GM19455 (cell line): ENCODE measurements at regions not wholly inside any gene's neighbourhood (a gene's known extent, or its start where the extent isn't known, plus 50 kb on each side); places are given as distances from the start of the nearest gene placed in this dataset.
"Not testable (repeated sequence)": the region's sequence is repeated elsewhere in the genome, so short reads cannot be mapped to it uniquely, and the experiment has no call there.

ENCODE experiments used
- ATAC-seq: cut with Tn5 transposase; IDR thresholded peaks from one replicate; pipeline ENCODE4 v1.9.1; 2021; ENCODE audit not compliant: unreplicated experiment

GRCh38 chr16:29171296-29171695 lies 186.4 kb downstream of the LAT start:
- ATAC-seq, result not testable (repeated sequence)

DNA sequence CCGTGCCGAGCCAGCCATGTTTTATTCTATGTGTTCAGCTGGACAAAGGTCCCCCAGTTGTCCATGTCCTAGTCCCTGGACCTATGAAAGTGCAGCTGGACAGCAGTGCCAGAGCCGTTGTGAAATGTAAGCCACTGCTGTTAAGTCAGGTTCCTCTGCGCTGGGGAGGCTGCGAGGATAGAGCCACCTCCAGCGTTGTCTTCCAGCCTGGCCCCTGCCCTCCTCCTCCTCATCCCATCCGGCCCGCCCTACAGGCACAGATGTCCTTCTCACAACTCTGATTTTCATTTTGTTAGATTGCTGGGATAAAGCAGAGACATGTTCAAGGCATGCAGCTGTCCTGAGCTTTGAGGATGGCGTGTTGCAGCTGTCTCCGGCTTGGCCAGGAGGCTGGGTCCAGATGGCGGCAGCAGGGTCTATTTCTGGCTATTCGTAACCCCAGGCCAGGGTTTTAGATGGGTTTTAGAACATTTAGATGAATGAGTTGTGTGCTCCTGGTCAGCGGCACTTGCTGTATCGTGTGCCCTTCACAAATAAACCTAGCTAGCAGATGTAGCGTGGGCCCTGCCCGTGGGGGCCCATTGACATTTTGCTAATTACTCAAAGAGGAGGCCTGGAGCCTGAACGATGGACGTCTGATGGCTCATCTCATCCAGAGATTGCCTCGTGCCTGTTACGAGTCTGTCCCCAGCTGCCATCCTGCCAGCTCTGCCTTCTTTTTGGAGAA lies 185.7 kb downstream of the LAT start:
- not testable (repeated sequence) for ATAC-seq

DNA sequence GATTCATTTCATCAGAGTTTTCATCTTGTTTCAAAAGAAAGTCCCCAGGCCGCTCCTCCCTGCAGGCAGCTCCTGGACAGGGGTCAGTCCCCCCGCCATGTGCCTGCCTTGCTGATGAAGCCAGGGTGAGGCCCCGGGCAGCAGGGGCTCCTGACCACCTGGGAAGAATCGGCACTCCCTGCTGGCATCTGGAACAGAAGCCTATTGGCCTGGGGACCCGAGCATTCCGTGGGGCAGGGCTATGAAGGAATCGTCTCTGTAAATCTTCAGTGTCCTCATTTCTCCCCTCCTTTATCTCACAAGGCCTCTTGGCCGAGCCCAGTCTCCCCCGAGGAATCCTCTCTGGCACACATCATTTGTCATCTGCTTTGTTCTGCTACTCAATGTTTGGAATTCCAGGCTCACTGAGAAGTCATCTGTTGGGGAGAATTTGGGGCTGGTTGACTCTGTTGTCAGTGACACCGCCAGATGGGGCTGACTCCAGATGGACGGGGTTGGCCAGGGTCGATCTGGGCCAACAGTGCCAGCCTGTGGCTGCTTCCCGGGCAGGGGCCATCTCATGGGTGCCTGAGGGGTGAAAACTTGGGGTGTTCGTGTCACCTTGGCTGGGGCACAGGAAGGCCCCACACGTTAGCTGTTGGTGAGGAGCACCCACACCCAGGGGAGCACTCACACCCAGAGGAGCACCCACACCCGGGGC lies 184.6 kb downstream of the LAT start:
- not testable (repeated sequence) for ATAC-seq

GRCh38 chr16:29168515-29169259 lies 183.8 kb downstream of the LAT start:
- not testable (repeated sequence) for ATAC-seq

DNA sequence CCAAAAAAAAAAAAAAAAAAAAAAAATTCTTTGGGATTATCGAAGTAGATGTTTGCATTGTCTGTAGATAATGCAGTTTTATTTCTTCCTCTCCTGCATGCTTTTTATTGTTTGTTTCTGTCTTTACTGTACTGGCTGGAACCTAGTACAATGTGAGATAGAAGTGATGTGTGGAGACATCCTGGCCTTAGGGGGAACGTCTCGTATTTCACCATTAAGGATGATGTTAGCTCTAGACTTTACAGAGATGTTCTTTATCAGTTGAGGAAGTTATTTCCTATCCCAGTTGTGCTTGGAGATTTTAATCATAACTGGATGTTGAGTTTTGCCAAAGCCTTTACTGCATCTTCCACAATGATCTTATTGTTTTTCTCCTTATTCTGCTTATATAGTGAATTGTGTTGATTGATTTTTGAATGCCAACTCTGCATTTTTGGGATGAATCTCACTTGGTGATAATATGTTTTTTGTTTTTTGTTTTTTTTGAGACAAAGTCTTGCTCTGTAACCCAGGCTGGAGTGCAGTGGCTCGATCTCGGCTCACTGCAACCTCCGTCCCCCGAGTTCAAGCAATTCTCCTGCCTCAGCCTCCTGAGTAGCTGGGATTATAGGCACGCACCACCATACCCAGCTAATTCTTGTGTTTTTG lies 179.7 kb downstream of the LAT start:
- not testable (repeated sequence) for ATAC-seq

DNA sequence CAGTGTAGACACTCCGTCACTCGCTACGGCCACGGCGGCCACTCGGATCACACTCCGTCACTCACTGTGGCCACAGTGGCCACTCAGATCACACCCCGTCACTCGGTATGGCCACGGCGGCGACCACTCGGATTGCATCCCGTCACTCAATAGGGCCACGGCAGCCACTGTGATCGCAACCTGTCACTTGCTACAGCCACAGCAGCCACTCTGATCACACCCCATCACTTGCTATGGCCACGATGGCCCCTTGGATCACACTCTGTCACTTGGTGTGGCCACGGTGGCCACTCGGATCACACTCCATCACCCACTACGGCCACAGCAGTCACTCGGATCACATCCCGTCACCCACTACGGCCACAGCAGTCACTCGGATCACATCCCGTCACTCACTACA lies 175.3 kb downstream of the LAT start:
- ATAC-seq, result not testable (repeated sequence)

GRCh38 chr16:29159603-29160002 lies 174.8 kb downstream of the LAT start:
- not testable (repeated sequence) for ATAC-seq

- ATAC-seq, result no peak
Observed at GRCh38 chr16:29158785-29159184, 173.9 kb downstream of the LAT start.

GRCh38 chr16:29158031-29158784 lies 173.4 kb downstream of the LAT start:
- not testable (repeated sequence) for ATAC-seq

- ATAC-seq, result not testable (repeated sequence)
Observed at GRCh38 chr16:29157051-29157923, 172.4 kb downstream of the LAT start.

DNA sequence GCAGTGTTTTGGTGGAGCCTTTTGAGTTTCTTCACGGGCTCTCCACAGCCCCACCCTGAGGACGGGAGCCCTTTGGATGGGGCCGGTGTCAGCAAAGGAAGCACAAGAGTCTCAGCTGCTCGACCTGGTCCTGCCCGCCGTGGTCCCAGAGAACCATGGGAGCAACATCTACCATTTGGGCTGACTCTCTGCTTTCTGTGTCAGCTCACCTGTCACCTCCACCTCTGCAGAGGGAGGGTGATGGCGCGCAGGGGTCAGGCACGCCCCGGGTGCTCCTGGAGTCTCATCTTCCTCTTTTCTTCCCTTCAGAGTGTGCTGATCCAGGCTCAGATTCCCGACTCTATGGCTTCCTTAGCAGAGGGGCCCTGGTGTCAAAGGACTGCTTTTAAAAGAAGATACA lies 171.7 kb downstream of the LAT start:
- no peak for ATAC-seq

GRCh38 chr16:29155866-29156200 lies 171.0 kb downstream of the LAT start:
- ATAC-seq, result not testable (repeated sequence)

DNA sequence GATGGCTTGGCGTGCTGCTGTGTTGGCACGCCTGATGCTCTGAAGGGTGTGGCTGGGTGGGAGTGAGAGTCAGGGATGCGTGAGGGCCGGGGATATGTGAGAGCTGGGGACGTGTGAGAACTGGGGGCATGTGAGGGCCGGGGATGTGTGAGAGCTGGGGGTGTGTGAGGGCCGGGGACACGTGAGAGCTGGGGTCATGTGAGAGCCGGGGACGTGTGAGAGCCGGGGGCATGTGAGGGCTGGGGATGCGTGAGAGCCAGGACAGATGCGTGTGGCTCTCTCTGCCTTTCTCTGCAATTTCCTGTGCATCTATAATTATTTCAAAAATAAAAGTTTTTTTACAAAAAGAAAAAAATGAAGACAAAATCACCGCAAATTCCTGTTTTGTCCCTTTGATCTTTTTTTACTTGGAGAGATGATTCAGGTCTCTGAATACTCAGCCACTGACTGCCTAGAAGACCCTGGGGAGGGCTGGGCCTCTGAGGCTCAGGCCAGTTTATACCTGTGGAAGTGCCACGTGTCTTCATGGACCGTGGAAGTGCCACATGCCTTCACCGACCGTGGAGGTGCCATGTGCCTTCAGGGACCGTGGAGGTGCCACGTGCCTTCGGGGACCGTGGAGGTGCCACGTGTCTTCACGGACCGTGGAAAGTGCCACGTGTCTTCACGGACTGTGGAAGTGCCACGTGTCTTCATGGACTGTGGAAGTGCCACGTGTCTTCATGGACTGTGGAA lies 170.4 kb downstream of the LAT start:
- ATAC-seq, result not testable (repeated sequence)

DNA sequence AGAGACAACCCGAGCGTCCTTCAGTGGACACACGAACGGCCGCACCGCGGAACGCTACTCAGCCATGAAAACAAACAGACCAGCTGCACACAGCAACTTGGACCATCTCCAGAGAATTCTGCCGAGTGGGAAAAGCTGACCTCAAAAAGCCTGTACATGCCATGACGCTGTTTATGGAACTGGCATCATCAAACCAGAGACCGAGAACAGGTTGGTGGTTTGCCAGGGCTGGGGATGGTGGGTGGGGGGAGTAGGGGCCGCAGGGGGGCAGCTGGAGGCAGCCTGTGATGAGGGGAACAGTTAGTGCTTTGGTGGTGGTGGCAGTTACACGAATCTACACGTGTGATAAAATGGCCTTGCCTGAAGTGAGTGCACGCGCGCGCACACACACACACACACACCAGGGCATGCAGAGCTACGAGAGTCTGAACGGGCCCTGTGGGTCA lies 169.8 kb downstream of the LAT start:
- no peak for ATAC-seq

- no peak for ATAC-seq
Observed at GRCh38 chr16:29154088-29154487, 169.2 kb downstream of the LAT start.

GRCh38 chr16:29153307-29153706 lies 168.5 kb downstream of the LAT start:
- ATAC-seq, result not testable (repeated sequence)

- ATAC-seq, result not testable (repeated sequence)
Observed at GRCh38 chr16:29152544-29153031, 167.7 kb downstream of the LAT start.

DNA sequence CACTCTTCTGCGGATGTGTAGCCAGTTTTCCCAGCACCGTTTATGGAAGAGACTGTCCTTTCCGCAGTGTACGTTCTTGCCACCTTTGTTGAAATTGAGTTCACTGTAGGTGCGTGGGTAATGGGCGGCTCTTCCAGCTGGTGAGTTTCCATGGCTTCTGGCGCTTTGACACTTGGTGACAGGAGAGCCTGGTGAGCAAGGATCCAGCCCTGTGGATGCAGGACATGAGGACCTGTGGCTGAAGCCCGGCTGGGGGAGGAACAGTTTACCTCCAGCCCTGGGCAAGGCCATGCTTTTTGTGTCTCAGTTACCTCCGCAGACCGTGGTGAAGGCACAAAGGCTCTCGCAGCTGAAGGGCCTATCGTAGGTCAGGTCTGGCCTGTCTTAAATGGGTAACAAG lies 166.5 kb downstream of the LAT start:
- ATAC-seq, result no peak

- not testable (repeated sequence) for ATAC-seq
Observed at GRCh38 chr16:29149912-29150311, 165.1 kb downstream of the LAT start.
